ENCODE measurements at regions not wholly inside any gene's neighbourhood (a gene's known extent, or its start where the extent isn't known, plus 50 kb on each side); places are given as distances from the start of the nearest gene placed in this dataset.

GRCh38 chr4:53928825-53929224, 135.6 kb downstream of the CHIC2 start:
- TF ChIP-seq CTCF (IDR thresholded peaks at IDR 0.05) (no peak), POLR2A (IDR thresholded peaks at IDR 0.05) (no peak)
